Right lobe of liver (tissue), 6 donors: ENCODE measurements at regions not wholly inside any gene's neighbourhood (a gene's known extent, or its start where the extent isn't known, plus 50 kb on each side); places are given as distances from the start of the nearest gene placed in this dataset.
A peak's percentile ranks its signal among the peaks of the same experiment; 100 is the strongest.

Experiments used
- ATAC-seq, 4 donors: fragments of 200-7000 bp; cut with Tn5 transposase; one replicate each; pipeline ENCODE4 v1.9.1; 2020; ENCODE audit warnings: mild to moderate bottlenecking in 4 of 4, moderate library complexity in 4 of 4
- DNase-seq, 3 donors: peaks; one replicate each; pipeline ENCODE4 v3.0.0-alpha.2; 2020
- H3K27ac ChIP-seq, 3 donors: fragments of 200-600 bp; one replicate each; pipeline ENCODE4 v1.8.0; 2022
- H3K27me3 ChIP-seq, 2 donors: fragments of 200-600 bp; one replicate each; pipeline ENCODE4 v1.8.0; 2022
- H3K36me3 ChIP-seq, 4 donors: fragments of 200-600 bp; sonication (generic) in 1 of 4; one replicate each; pipeline versions ENCODE4 v1.5.1 to v1.8.0; 2017 to 2022; ENCODE audit warnings: control low read depth in 1 of 4
- H3K4me1 ChIP-seq, 4 donors: fragments of 200-600 bp; sonication (generic) in 1 of 4; one replicate each; pipeline versions ENCODE4 v1.5.1 to v1.8.0; 2017 to 2022; ENCODE audit warnings: control low read depth in 1 of 4
- H3K4me3 ChIP-seq, 3 donors: fragments of 200-600 bp; one replicate each; pipeline ENCODE4 v1.8.0; 2022
- H3K9me3 ChIP-seq, 4 donors: fragments of 200-600 bp; sonication (generic) in 1 of 4; one replicate each; pipeline versions ENCODE4 v1.5.1 to v1.8.0; 2017 to 2022; ENCODE audit warnings: control low read depth in 1 of 4
- CTCF ChIP-seq, 4 donors: fragments of 200-600 bp in 3 of 4; fragments of 450-650 bp in 1 of 4; IDR thresholded peaks; one replicate each; pipeline versions ENCODE4 v1.5.1 to v1.8.0; 2016 to 2022; ENCODE audit warnings: antibody characterized with exemption in 4 of 4, mild to moderate bottlenecking in 2 of 4
- POLR2A ChIP-seq: fragments of 450-650 bp; IDR thresholded peaks from one replicate; pipeline ENCODE4 v1.6.1; 2017; ENCODE audit warnings: antibody characterized with exemption, mild to moderate bottlenecking
- WGBS: methylation state at CpG from one replicate; pipeline ENCODE4 v1.1.6; 2018; ENCODE audit warnings: low coverage, low lambda C conversion rate; ENCODE audit not compliant: insufficient coverage; ENCODE audit errors: missing lambda C conversion rate; 5-methylcytosine and 5-hydroxymethylcytosine counted together
- intact Hi-C, 2 donors: fragments of 100-400 bp; cut with DNase I; formaldehyde crosslinking; loops; one replicate each; pipeline versions ENCODE4 v1.11.2 to v1.14.1; 2022
- donor health status: DM: no; HTN: yes; CAD: no.
- donor health status: DM: no; HTN: no; CAD: no.
- donor health status: DM: no; HTN: no; CAD: no.
- donor health status: DM: no; HTN: yes; CAD: no.
- donor health status: DM: no; HTN: yes; CAD: no.

- DNase-seq (no peak), ATAC-seq (no peak)
- TF ChIP-seq POLR2A = no peak
- no peak for TF ChIP-seq CTCF (IDR thresholded peaks at IDR 0.05)
- WGBS = no CpG with 5 or more reads among the region's 3 CpGs
- H3K4me1 ChIP-seq = peaks cover 0 to 28% (median 3%) of the 10 kb centered on the region in 4 donors
- no peaks in the 10 kb centered on the region for H3K27me3 ChIP-seq
- H3K9me3 ChIP-seq = no peaks in the 10 kb centered on the region
- H3K4me3 ChIP-seq = no peak overlapping the region
- H3K36me3 ChIP-seq = no peaks in the 10 kb centered on the region
- intact Hi-C loops = no loop called here
- no peak overlapping the region for H3K27ac ChIP-seq
Measured at GRCh38 chr16:51048544-51048943, 102.5 kb downstream of the SALL1 start.

- Histone ChIP-seq H3K9me3 (no peaks in the 10 kb centered on the region), H3K36me3 (no peaks in the 10 kb centered on the region), H3K4me1 (peaks cover 0 to 10% (median 3%) of the 10 kb centered on the region in 4 donors), H3K4me3 (no peak overlapping the region), H3K27me3 (no peaks in the 10 kb centered on the region), H3K27ac (no peak overlapping the region)
- intact Hi-C loops = no loop called here
- no peak for TF ChIP-seq POLR2A
- no peak for TF ChIP-seq CTCF (IDR thresholded peaks at IDR 0.05)
- DNase-seq (no peak), ATAC-seq (no peak)
- WGBS = 79% methylated on average over 4 of the region's 5 CpGs
Measured at GRCh38 chr16:51045794-51046193, 105.3 kb downstream of the SALL1 start.

GRCh38 chr16:51045186-51045585 is 105.9 kb downstream of the SALL1 start:
- H3K36me3 ChIP-seq = no peaks in the 10 kb centered on the region
- intact Hi-C loops = no loop called here
- H3K27ac ChIP-seq = no peak overlapping the region
- 67% methylated on average over 1 of the region's 3 CpGs for WGBS
- no peak overlapping the region for H3K4me3 ChIP-seq
- TF ChIP-seq CTCF (IDR thresholded peaks at IDR 0.05) (no peak), POLR2A (no peak)
- H3K9me3 ChIP-seq = no peaks in the 10 kb centered on the region
- no peak for DNase-seq
- ATAC-seq = no peak
- no peaks in the 10 kb centered on the region for H3K27me3 ChIP-seq
- H3K4me1 ChIP-seq = peaks cover 0 to 10% (median 3%) of the 10 kb centered on the region in 4 donors

- H3K4me3 ChIP-seq = no peak overlapping the region
- WGBS = 56% methylated on average over 5 of the region's 6 CpGs
- TF ChIP-seq CTCF (IDR thresholded peaks at IDR 0.05) = no peak
- TF ChIP-seq POLR2A = no peak
- H3K36me3 ChIP-seq = no peaks in the 10 kb centered on the region
- no peaks in the 10 kb centered on the region for H3K9me3 ChIP-seq
- DNase-seq (peak in 1 of 3 donors; percentile 70), ATAC-seq (peak in 1 of 4 donors; percentile 90)
- no peaks in the 10 kb centered on the region for H3K4me1 ChIP-seq
- intact Hi-C loops = no loop called here
- no peak overlapping the region for H3K27ac ChIP-seq
- H3K27me3 ChIP-seq = no peaks in the 10 kb centered on the region
Measured at GRCh38 chr16:51041546-51041945, 109.5 kb downstream of the SALL1 start.

GRCh38 chr16:51040637-51041036 is 110.4 kb downstream of the SALL1 start:
- Histone ChIP-seq H3K27me3 (no peaks in the 10 kb centered on the region), H3K4me3 (no peak overlapping the region), H3K4me1 (no peaks in the 10 kb centered on the region), H3K9me3 (no peaks in the 10 kb centered on the region), H3K36me3 (no peaks in the 10 kb centered on the region), H3K27ac (no peak overlapping the region)
- no peak for TF ChIP-seq CTCF (IDR thresholded peaks at IDR 0.05)
- no peak for TF ChIP-seq POLR2A
- intact Hi-C loops = no loop called here
- ATAC-seq (no peak), DNase-seq (no peak)
